Peyer's patch (tissue), 4 donors: ENCODE measurements at regions not wholly inside any gene's neighbourhood (a gene's known extent, or its start where the extent isn't known, plus 50 kb on each side); places are given as distances from the start of the nearest gene placed in this dataset.

Experiments used
- CTCF ChIP-seq, 6 experiments: fragments of 450-650 bp in 4 of 6; fragments of 200-600 bp in 2 of 6; sonication (generic) in 1 of 6; IDR thresholded peaks; one replicate each; pipeline ENCODE4 v1.5.1; 2017 to 2019; ENCODE audit warnings: antibody characterized with exemption in 6 of 6, mild to moderate bottlenecking in 3 of 6, moderate library complexity in 1 of 6
- POLR2A ChIP-seq, 2 donors: fragments of 450-650 bp; IDR thresholded peaks; one replicate each; pipeline ENCODE4 v1.5.1; 2017; ENCODE audit warnings: antibody characterized with exemption in 2 of 2, mild to moderate bottlenecking in 2 of 2, moderate library complexity in 2 of 2

GRCh38 chr14:104395941-104396681 is 183.5 kb upstream of the C14orf180 start:
- TF ChIP-seq CTCF (IDR thresholded peaks at IDR 0.05), result no peak
- TF ChIP-seq POLR2A (IDR thresholded peaks at IDR 0.05), result no peak
